Hepatocyte (in vitro differentiated cells): ENCODE measurements at regions not wholly inside any gene's neighbourhood (a gene's known extent, or its start where the extent isn't known, plus 50 kb on each side); places are given as distances from the start of the nearest gene placed in this dataset.

ENCODE experiments used
- CTCF ChIP-seq: fragments of 200-600 bp; sonication (generic); IDR thresholded peaks from 2 replicates; pipeline ENCODE4 v1.5.1; 2016; ENCODE audit warnings: antibody characterized with exemption, mild to moderate bottlenecking; ENCODE audit not compliant: poor library complexity
- EZH2phosphoT487 ChIP-seq: fragments of 200-600 bp; sonication (generic); IDR thresholded peaks from one replicate; pipeline ENCODE4 v1.6.1; 2018; ENCODE audit warnings: antibody characterized with exemption, mild to moderate bottlenecking, low read depth, moderate library complexity; ENCODE audit not compliant: unreplicated experiment, severe bottlenecking

GRCh38 chr6:47157653-47158219, 115.6 kb upstream of the ADGRF1 start:
- no peak for TF ChIP-seq CTCF
- TF ChIP-seq EZH2phosphoT487 = no peak
